ENCODE measurements at regions not wholly inside any gene's neighbourhood (a gene's known extent, or its start where the extent isn't known, plus 50 kb on each side); places are given as distances from the start of the nearest gene placed in this dataset.

GRCh38 chr6:158911746-158912480, 88.1 kb downstream of the RSPH3 start:
- Histone ChIP-seq H3K4me3 (ENCODE audit: low read depth, low read length, poor library complexity, severe bottlenecking) (peak overlapping the region; percentile 48), H3F3A (ENCODE audit: insufficient read depth, low read length) (no peaks in the 10 kb centered on the region; the same call in 1 of the 2 replicates), H3K79me2 (ENCODE audit: insufficient read depth, low read length) (no peaks in the 10 kb centered on the region), H4K20me1 (ENCODE audit: insufficient read depth, low read length) (no peaks in the 10 kb centered on the region), H3K27me3 (ENCODE audit: insufficient read depth, low read length) (no peaks in the 10 kb centered on the region), H3K4me1 (ENCODE audit: insufficient read depth, low read length, severe bottlenecking) (peaks cover 51% of the 10 kb centered on the region), H3K4me2 (ENCODE audit: low read length) (peak overlapping the region; percentile 83), H2AFZ (ENCODE audit: low read length) (no peak overlapping the region), H3K36me3 (ENCODE audit: insufficient read depth, low read length) (no peaks in the 10 kb centered on the region), H3K27ac (ENCODE audit: low read depth, low read length, poor library complexity, severe bottlenecking) (peak overlapping the region; percentile 97), H3K9me2 (ENCODE audit: low read depth, low read length) (no peaks in the 10 kb centered on the region), H3K9ac (ENCODE audit: low read length) (peak overlapping the region; percentile 70), H3K9me3 (ENCODE audit: low read length) (no peaks in the 10 kb centered on the region; the same call in 1 of the 2 replicates)
- TF ChIP-seq EZH2 (IDR thresholded peaks at IDR 0.05; ENCODE audit: borderline replicate concordance, low read length) (no peak), CTCF (IDR thresholded peaks at IDR 0.05; ENCODE audit: low read length) (no peak)

- Histone ChIP-seq H3K4me2 (ENCODE audit: low read length) (peak overlapping the region; percentile 83), H3K9ac (ENCODE audit: low read length) (peak overlapping the region; percentile 70), H4K20me1 (ENCODE audit: insufficient read depth, low read length) (no peaks in the 10 kb centered on the region), H3K9me2 (ENCODE audit: low read depth, low read length) (no peaks in the 10 kb centered on the region), H3K27me3 (ENCODE audit: insufficient read depth, low read length) (no peaks in the 10 kb centered on the region), H3K36me3 (ENCODE audit: insufficient read depth, low read length) (no peaks in the 10 kb centered on the region), H3K4me1 (ENCODE audit: insufficient read depth, low read length, severe bottlenecking) (peaks cover 45% of the 10 kb centered on the region), H3K79me2 (ENCODE audit: insufficient read depth, low read length) (no peaks in the 10 kb centered on the region), H3F3A (ENCODE audit: insufficient read depth, low read length) (no peaks in the 10 kb centered on the region; the same call in 1 of the 2 replicates), H3K4me3 (ENCODE audit: low read depth, low read length, poor library complexity, severe bottlenecking) (peak overlapping the region; percentile 48), H3K9me3 (ENCODE audit: low read length) (peaks cover 4% of the 10 kb centered on the region), H2AFZ (ENCODE audit: low read length) (no peak overlapping the region), H3K27ac (ENCODE audit: low read depth, low read length, poor library complexity, severe bottlenecking) (peak overlapping the region; percentile 97)
- TF ChIP-seq EZH2 (IDR thresholded peaks at IDR 0.05; ENCODE audit: borderline replicate concordance, low read length) (no peak), CTCF (IDR thresholded peaks at IDR 0.05; ENCODE audit: low read length) (peak; percentile 30; the same call in 1 of the 2 replicates)
Observed at GRCh38 chr6:158910484-158911440, 89.2 kb downstream of the RSPH3 start.

- Histone ChIP-seq H3K27me3 (ENCODE audit: insufficient read depth, low read length) (no peaks in the 10 kb centered on the region), H3F3A (ENCODE audit: insufficient read depth, low read length) (no peaks in the 10 kb centered on the region; the same call in 1 of the 2 replicates), H4K20me1 (ENCODE audit: insufficient read depth, low read length) (no peaks in the 10 kb centered on the region), H2AFZ (ENCODE audit: low read length) (0 out of 2 replicates have a peak overlapping the region, but pooled peaks have one; percentile 6), H3K4me2 (ENCODE audit: low read length) (peak overlapping the region; percentile 83), H3K9me3 (ENCODE audit: low read length) (peaks cover 12% of the 10 kb centered on the region), H3K27ac (ENCODE audit: low read depth, low read length, poor library complexity, severe bottlenecking) (peak overlapping the region; percentile 97), H3K4me3 (ENCODE audit: low read depth, low read length, poor library complexity, severe bottlenecking) (peak overlapping the region; percentile 48), H3K4me1 (ENCODE audit: insufficient read depth, low read length, severe bottlenecking) (peaks cover 36% of the 10 kb centered on the region), H3K9me2 (ENCODE audit: low read depth, low read length) (no peaks in the 10 kb centered on the region), H3K9ac (ENCODE audit: low read length) (peak overlapping the region; percentile 70), H3K36me3 (ENCODE audit: insufficient read depth, low read length) (no peaks in the 10 kb centered on the region), H3K79me2 (ENCODE audit: insufficient read depth, low read length) (no peaks in the 10 kb centered on the region)
- TF ChIP-seq EZH2 (IDR thresholded peaks at IDR 0.05; ENCODE audit: borderline replicate concordance, low read length), result no peak
- no peak for TF ChIP-seq CTCF (IDR thresholded peaks at IDR 0.05; ENCODE audit: low read length)
Observed at GRCh38 chr6:158909938-158910337, 90.1 kb downstream of the RSPH3 start.
